ENCODE measurements at regions not wholly inside any gene's neighbourhood (a gene's known extent, or its start where the extent isn't known, plus 50 kb on each side); places are given as distances from the start of the nearest gene placed in this dataset.

DNA sequence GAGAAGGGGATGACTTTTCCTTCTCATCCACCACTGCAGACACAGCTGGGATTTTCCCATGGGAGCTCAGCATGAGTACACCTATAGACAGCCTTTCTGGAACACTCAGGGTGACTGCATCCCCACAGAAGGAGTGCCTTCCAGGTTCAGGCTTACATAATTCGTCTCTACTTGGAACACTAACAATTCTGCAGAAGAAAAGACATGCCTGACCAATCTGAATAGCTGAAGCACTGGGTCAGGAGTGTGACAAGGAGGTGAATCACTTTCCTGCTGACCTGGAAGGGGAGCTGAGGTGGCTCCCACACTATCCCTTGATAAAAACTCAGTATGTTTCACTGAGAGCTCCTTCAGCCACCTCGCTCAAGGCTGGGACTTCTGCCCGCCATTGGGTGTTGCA, 425.3 kb downstream of the TLR4 start:
- no CpG with 5 or more reads among the region's 3 CpGs for WGBS (ENCODE audit: extremely low coverage, insufficient read length, low lambda C conversion rate)
- Histone ChIP-seq H4K5ac (ENCODE audit: insufficient read length, low read depth, low read length) (no peak overlapping the region), H3K79me2 (ENCODE audit: insufficient read depth, low read length) (no peaks in the 10 kb centered on the region), H3K23ac (ENCODE audit: insufficient read length, low read depth, low read length) (no peak overlapping the region), H3K56ac (ENCODE audit: insufficient read length, low read depth, low read length) (no peak overlapping the region), H3K79me1 (ENCODE audit: insufficient read depth, low read depth, low read length, poor library complexity, severe bottlenecking) (no peaks in the 10 kb centered on the region), H2BK15ac (ENCODE audit: low read depth, low read length) (no peak overlapping the region), H3K27ac (ENCODE audit: insufficient read length, low read depth, low read length) (no peak overlapping the region), H3K4me2 (ENCODE audit: insufficient read depth, insufficient read length, low read length) (no peak overlapping the region), H4K91ac (ENCODE audit: insufficient read length, low read depth, low read length) (no peak overlapping the region), H3K9me3 (ENCODE audit: control insufficient read depth, low read depth, low read length) (no peaks in the 10 kb centered on the region), H3K27me3 (ENCODE audit: insufficient read depth, low read length) (no peaks in the 10 kb centered on the region), H4K8ac (replicated peaks; ENCODE audit: insufficient read length, low read depth, low read length) (no peak overlapping the region), H3K23me2 (ENCODE audit: insufficient read length, low read depth, low read length, poor library complexity, severe bottlenecking) (no peaks in the 10 kb centered on the region), H2BK12ac (ENCODE audit: insufficient read length, low read depth, low read length) (no peak overlapping the region), H2AK5ac (ENCODE audit: insufficient read length, low read length) (no peak overlapping the region), H3K4me1 (ENCODE audit: insufficient read depth, low read length) (no peaks in the 10 kb centered on the region), H3K18ac (ENCODE audit: insufficient read length, low read depth, low read length) (no peak overlapping the region), H2BK5ac (ENCODE audit: insufficient read length, low read length) (no peak overlapping the region), H3K9ac (ENCODE audit: extremely low read depth, insufficient read length, low read length) (no peak overlapping the region), H2BK120ac (ENCODE audit: low read depth, low read length, poor library complexity, severe bottlenecking) (no peak overlapping the region), H2AFZ (ENCODE audit: low read length) (no peak overlapping the region), H2BK20ac (ENCODE audit: low read depth, low read length, poor library complexity, severe bottlenecking) (no peak overlapping the region), H3K4ac (ENCODE audit: low read depth, low read length) (no peak overlapping the region), H3K14ac (ENCODE audit: insufficient read depth, low read length) (no peak overlapping the region), H4K20me1 (ENCODE audit: control insufficient read depth, insufficient read depth, insufficient read length) (no peaks in the 10 kb centered on the region), H3T11ph (ENCODE audit: low read length) (no peak overlapping the region)
- Mint-ChIP-seq H3K27ac (no peak overlapping the region), H3K9me3 (peaks cover 0 to 2% of the 10 kb centered on the region in 2 experiments; a peak in 1 of 5 replicates), H3K36me3 (ENCODE audit: insufficient read depth in 1 of 3, low read depth in 3 of 3) (no peaks in the 10 kb centered on the region; a peak in 1 of 7 replicates), H3K4me1 (peaks cover 5% of the 10 kb centered on the region in 2 experiments; a peak in 3 of 4 replicates), H3K4me3 (no peak overlapping the region), H3K27me3 (ENCODE audit: low read depth) (no peaks in the 10 kb centered on the region)
- TF ChIP-seq CTCF (conservative IDR thresholded peaks at IDR 0.05), result no peak
- no peak for DNase-seq

Data from H9 (cell line).